HL-60 (cell line): ENCODE measurements at regions not wholly inside any gene's neighbourhood (a gene's known extent, or its start where the extent isn't known, plus 50 kb on each side); places are given as distances from the start of the nearest gene placed in this dataset.

Source experiments
- DNase-seq, 2 experiments: peaks; one replicate each; pipeline ENCODE4 v3.0.0-alpha.2; 2010 to 2020; ENCODE audit warnings: low read depth in 1 of 2, low spot score in 1 of 2
- H3K27ac ChIP-seq: fragments of 250-450 bp; sonication (Bioruptor Pico); replicated peaks from 2 replicates; pipeline ENCODE4 v1.5.1; 2020; ENCODE audit warnings: mild to moderate bottlenecking, moderate library complexity
- H3K27me3 ChIP-seq: fragments of 250-450 bp; sonication (Bioruptor Pico); 2 replicates; pipeline ENCODE4 v1.5.1; 2021; ENCODE audit warnings: mild to moderate bottlenecking, moderate library complexity; ENCODE audit not compliant: insufficient read depth, poor library complexity, severe bottlenecking
- H3K4me3 ChIP-seq: replicated peaks from 2 replicates; pipeline ENCODE4 v1.5.1; 2011; ENCODE audit warnings: mild to moderate bottlenecking, control low read depth, low read length; ENCODE audit not compliant: insufficient read depth
- CTCF ChIP-seq: IDR thresholded peaks from one replicate; pipeline ENCODE4 v1.5.1; 2011; ENCODE audit warnings: low read length, control low read depth, inconsistent platforms; ENCODE audit not compliant: insufficient read depth
- GABPA ChIP-seq: IDR thresholded peaks from 2 replicates; pipeline ENCODE4 v1.6.1; 2012; ENCODE audit warnings: low read depth
- POLR2AphosphoS5 ChIP-seq: IDR thresholded peaks from 2 replicates; pipeline ENCODE4 v1.6.1; 2012; ENCODE audit warnings: low read depth
- SPI1 ChIP-seq: IDR thresholded peaks from 2 replicates; pipeline ENCODE4 v1.6.1; 2012; ENCODE audit warnings: low read depth, mild to moderate bottlenecking, borderline replicate concordance
- TF ChIP-seq, protein P1 (sequence below): IDR thresholded peaks from 2 replicates; pipeline ENCODE4 v1.6.1; 2012; ENCODE audit warnings: low read depth; ENCODE audit not compliant: insufficient replicate concordance

DNA sequence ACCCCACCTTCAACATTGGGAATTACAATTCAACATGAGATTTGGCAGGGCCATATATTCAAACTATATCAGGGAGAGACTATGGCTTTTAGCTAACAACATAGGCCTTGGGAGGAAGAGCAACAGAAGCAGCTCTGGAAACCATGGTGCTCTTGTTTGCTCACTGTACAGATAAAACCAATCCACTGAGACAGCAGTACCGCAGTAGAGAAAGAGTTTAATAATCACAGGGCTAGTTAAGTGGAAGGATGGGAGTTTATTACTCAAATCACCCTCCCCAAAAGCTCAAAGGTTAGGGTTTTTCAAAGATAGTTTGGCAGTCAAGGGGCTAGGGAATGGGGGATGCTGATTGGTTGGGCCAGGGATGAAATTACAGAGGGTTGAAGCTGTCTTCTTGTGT, 52.7 kb upstream of the CRHR1 start:
- Histone ChIP-seq H3K4me3 (no peak overlapping the region), H3K27ac (no peak overlapping the region), H3K27me3 (no peaks in the 10 kb centered on the region)
- no peak for DNase-seq
- no peak for TF ChIP-seq CTCF
- no peak for TF ChIP-seq POLR2AphosphoS5
- TF ChIP-seq, protein P1, sequence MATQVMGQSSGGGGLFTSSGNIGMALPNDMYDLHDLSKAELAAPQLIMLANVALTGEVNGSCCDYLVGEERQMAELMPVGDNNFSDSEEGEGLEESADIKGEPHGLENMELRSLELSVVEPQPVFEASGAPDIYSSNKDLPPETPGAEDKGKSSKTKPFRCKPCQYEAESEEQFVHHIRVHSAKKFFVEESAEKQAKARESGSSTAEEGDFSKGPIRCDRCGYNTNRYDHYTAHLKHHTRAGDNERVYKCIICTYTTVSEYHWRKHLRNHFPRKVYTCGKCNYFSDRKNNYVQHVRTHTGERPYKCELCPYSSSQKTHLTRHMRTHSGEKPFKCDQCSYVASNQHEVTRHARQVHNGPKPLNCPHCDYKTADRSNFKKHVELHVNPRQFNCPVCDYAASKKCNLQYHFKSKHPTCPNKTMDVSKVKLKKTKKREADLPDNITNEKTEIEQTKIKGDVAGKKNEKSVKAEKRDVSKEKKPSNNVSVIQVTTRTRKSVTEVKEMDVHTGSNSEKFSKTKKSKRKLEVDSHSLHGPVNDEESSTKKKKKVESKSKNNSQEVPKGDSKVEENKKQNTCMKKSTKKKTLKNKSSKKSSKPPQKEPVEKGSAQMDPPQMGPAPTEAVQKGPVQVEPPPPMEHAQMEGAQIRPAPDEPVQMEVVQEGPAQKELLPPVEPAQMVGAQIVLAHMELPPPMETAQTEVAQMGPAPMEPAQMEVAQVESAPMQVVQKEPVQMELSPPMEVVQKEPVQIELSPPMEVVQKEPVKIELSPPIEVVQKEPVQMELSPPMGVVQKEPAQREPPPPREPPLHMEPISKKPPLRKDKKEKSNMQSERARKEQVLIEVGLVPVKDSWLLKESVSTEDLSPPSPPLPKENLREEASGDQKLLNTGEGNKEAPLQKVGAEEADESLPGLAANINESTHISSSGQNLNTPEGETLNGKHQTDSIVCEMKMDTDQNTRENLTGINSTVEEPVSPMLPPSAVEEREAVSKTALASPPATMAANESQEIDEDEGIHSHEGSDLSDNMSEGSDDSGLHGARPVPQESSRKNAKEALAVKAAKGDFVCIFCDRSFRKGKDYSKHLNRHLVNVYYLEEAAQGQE, result no peak
- TF ChIP-seq SPI1, result no peak
- no peak for TF ChIP-seq GABPA

DNA sequence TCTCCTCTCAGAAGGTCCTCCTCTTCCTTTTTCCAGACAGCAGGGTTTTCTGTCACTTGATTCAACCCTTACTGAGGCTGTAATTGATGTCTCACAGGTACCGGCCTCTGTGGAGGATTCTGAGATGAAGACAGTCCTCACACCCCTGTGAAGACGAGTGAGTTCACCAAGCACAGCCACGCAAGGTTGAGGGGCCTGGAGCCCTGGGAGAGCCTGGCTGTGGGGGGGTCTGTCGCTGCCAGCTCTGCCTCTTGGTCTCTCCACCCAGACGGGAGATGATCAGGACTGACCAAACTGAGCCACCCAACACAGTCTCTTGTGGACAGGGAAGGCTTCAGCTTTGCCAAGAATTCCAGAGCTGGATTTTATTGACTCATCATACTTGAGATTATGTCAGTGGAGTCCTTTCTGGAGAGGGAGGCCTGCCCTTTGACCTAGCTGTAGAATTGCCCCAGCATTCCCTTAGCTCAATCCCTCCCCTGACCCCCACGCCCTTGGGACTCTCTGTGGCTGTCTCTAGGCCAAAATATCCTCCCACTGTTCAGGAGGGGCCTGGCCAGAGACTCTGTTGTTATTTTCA, 51.1 kb upstream of the CRHR1 start:
- no peak overlapping the region for H3K4me3 ChIP-seq
- no peak for TF ChIP-seq GABPA
- TF ChIP-seq, protein P1, result no peak
- no peak for TF ChIP-seq SPI1
- TF ChIP-seq POLR2AphosphoS5, result no peak
- no peak for TF ChIP-seq CTCF
- no peaks in the 10 kb centered on the region for H3K27me3 ChIP-seq
- no peak for DNase-seq
- H3K27ac ChIP-seq, result no peak overlapping the region

DNA sequence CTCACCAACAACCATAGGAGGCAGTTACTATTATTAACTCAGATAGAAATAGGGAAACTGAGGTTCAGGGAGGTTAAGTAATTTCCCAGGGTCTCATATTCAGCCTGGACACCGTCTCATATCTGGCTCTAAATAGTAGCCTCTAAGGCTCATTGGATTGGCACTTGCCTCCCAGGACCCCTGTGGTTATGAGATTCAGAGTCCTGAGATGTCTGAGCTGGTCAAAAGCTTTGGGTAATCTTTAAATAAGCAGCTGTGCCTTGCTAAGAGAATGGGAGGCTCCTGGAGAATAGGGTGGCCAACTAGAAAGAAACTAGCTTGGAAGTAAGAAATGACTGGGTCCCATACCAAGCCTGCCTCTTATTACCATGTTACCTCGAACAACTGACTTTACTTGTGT, 50.3 kb upstream of the CRHR1 start:
- H3K27me3 ChIP-seq, result no peaks in the 10 kb centered on the region
- H3K4me3 ChIP-seq, result no peak overlapping the region
- H3K27ac ChIP-seq, result no peak overlapping the region
- TF ChIP-seq POLR2AphosphoS5 (no peak), CTCF (no peak), SPI1 (no peak), GABPA (no peak)
- TF ChIP-seq, protein P1, result no peak
- DNase-seq, result no peak
